ENCODE measurements at regions not wholly inside any gene's neighbourhood (a gene's known extent, or its start where the extent isn't known, plus 50 kb on each side); places are given as distances from the start of the nearest gene placed in this dataset.

GRCh38 chr6:22926790-22927354, 357.5 kb downstream of the HDGFL1 start:
- Histone ChIP-seq H4K91ac (ENCODE audit: insufficient read depth, low read depth, low read length) (no peak overlapping the region), H3K27me3 (ENCODE audit: control insufficient read depth, insufficient read depth, low read length) (no peaks in the 10 kb centered on the region), H3K18ac (ENCODE audit: low read depth, low read length) (peak overlapping the region; percentile 65), H2BK5ac (ENCODE audit: low read depth, low read length, poor library complexity, severe bottlenecking) (no peak overlapping the region), H3K4ac (ENCODE audit: low read depth, low read length) (no peak overlapping the region), H2AK9ac (replicated peaks; ENCODE audit: low read depth, low read length, poor library complexity) (no peak overlapping the region), H3K79me1 (ENCODE audit: low read depth in 1 of 2, low read length in 2 of 2) (no peaks in the 10 kb centered on the region), H4K5ac (ENCODE audit: low read depth, low read length) (no peak overlapping the region), H3K9ac (ENCODE audit: low read depth, low read length) (no peak overlapping the region), H2AK5ac (ENCODE audit: low read depth, low read length) (no peak overlapping the region), H4K8ac (ENCODE audit: low read depth in 2 of 2, low read length in 2 of 2) (no peak overlapping the region), H3K4me1 (ENCODE audit: control insufficient read depth, insufficient read depth, low read length) (peaks cover 7% of the 10 kb centered on the region; the same call in 1 of the 2 replicates), H3K4me3 (ENCODE audit: insufficient read depth, low read depth, low read length) (no peak overlapping the region), H3K9me1 (ENCODE audit: insufficient read depth, low read length) (no peaks in the 10 kb centered on the region), H3K23ac (ENCODE audit: low read depth, low read length) (no peak overlapping the region), H2BK120ac (ENCODE audit: low read depth, low read length) (no peak overlapping the region), H3K56ac (ENCODE audit: extremely low read depth, insufficient read depth, low read length) (no peak overlapping the region), H2AFZ (replicated peaks; ENCODE audit: low read length, poor library complexity) (no peak overlapping the region), H3K27ac (ENCODE audit: insufficient read depth, low read length) (no peak overlapping the region), H2BK15ac (ENCODE audit: low read depth, low read length) (no peak overlapping the region), H4K20me1 (ENCODE audit: insufficient read depth, low read length) (no peaks in the 10 kb centered on the region), H3K4me2 (ENCODE audit: low read depth, low read length) (no peak overlapping the region), H2BK20ac (ENCODE audit: low read depth, low read length) (no peak overlapping the region), H3K9me3 (ENCODE audit: control insufficient read depth, insufficient read depth, low read length) (no peaks in the 10 kb centered on the region), H3K14ac (replicated peaks; ENCODE audit: low read depth, low read length) (no peak overlapping the region), H3K36me3 (ENCODE audit: control insufficient read depth, insufficient read depth, low read length) (no peaks in the 10 kb centered on the region)
- BruUV-seq (replicated peaks) = no TSS peak
- dilution Hi-C loops (cut with HindIII; ENCODE audit: low sequenced_read_pairs, unreplicated experiment) = no loop called here
- peak; percentile 44; the same call in 1 of the 2 replicates for ATAC-seq (ENCODE audit: low read depth)
- intact Hi-C loops (cut with micrococcal nuclease) = no loop called here
- no peak for DNase-seq
- no CpG with 5 or more reads among the region's 2 CpGs for WGBS, 2 experiments (ENCODE audit: extremely low coverage in 2 of 2, insufficient read length in 1 of 2)
- POLR2A ChIA-PET (ENCODE audit: unreplicated experiment) = no interaction called here
- CTCF ChIA-PET = interaction anchor here (1.7 kb wide), 1 partner anchor 10 kb away, joined by 5 read pairs; no protein-coding TSS in a partner anchor
- in situ Hi-C loops (cut with MboI; ENCODE audit: low sequenced_read_pairs) = no loop called here
- no peak for TF ChIP-seq SMC3 (IDR thresholded peaks at IDR 0.05; ENCODE audit: low read depth, low read length)
- no peak for TF ChIP-seq RFX5 (IDR thresholded peaks at IDR 0.05; ENCODE audit: low read depth, low read length)
- no peak for TF ChIP-seq CEBPB (IDR thresholded peaks at IDR 0.05; ENCODE audit: low read depth, low read length)
- no peak for TF ChIP-seq RCOR1 (IDR thresholded peaks at IDR 0.05; ENCODE audit: insufficient replicate concordance, low read length)
- TF ChIP-seq, protein P1, sequence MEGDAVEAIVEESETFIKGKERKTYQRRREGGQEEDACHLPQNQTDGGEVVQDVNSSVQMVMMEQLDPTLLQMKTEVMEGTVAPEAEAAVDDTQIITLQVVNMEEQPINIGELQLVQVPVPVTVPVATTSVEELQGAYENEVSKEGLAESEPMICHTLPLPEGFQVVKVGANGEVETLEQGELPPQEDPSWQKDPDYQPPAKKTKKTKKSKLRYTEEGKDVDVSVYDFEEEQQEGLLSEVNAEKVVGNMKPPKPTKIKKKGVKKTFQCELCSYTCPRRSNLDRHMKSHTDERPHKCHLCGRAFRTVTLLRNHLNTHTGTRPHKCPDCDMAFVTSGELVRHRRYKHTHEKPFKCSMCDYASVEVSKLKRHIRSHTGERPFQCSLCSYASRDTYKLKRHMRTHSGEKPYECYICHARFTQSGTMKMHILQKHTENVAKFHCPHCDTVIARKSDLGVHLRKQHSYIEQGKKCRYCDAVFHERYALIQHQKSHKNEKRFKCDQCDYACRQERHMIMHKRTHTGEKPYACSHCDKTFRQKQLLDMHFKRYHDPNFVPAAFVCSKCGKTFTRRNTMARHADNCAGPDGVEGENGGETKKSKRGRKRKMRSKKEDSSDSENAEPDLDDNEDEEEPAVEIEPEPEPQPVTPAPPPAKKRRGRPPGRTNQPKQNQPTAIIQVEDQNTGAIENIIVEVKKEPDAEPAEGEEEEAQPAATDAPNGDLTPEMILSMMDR (conservative IDR thresholded peaks at IDR 0.05; ENCODE audit: low read depth, low read length) = no peak
- no peak for TF ChIP-seq RAD21 (IDR thresholded peaks at IDR 0.05; ENCODE audit: low read length)
- no peak for TF ChIP-seq MAFK (IDR thresholded peaks at IDR 0.05; ENCODE audit: low read depth, low read length)
- TF ChIP-seq MAZ (IDR thresholded peaks at IDR 0.05; ENCODE audit: borderline replicate concordance, low read depth, low read length) = no peak
- no peak for TF ChIP-seq FOS (IDR thresholded peaks at IDR 0.05; ENCODE audit: low read depth, low read length)
- no peak for TF ChIP-seq ELK1 (IDR thresholded peaks at IDR 0.05; ENCODE audit: borderline replicate concordance, low read depth, low read length)
- no peak for TF ChIP-seq NFE2L2 (IDR thresholded peaks at IDR 0.05; ENCODE audit: low read depth, low read length)
